HepG2 (cell line): ENCODE measurements at regions not wholly inside any gene's neighbourhood (a gene's known extent, or its start where the extent isn't known, plus 50 kb on each side); places are given as distances from the start of the nearest gene placed in this dataset.

Experiments
- BCL6 ChIP-seq: IDR thresholded peaks from 2 replicates; pipeline ENCODE4 v1.6.1; 2016; ENCODE audit warnings: missing genetic modification reagents, missing compliant biosample characterization
- BRCA1 ChIP-seq: sonication (generic); formaldehyde crosslinking; IDR thresholded peaks from 2 replicates; pipeline ENCODE4 v1.4.0; 2020; ENCODE audit warnings: missing genetic modification reagents
- HMG20A ChIP-seq: IDR thresholded peaks from 2 replicates; pipeline ENCODE4 v1.6.1; 2016; ENCODE audit warnings: borderline replicate concordance
- HOXA3 ChIP-seq: sonication (generic); formaldehyde crosslinking; IDR thresholded peaks from 2 replicates; pipeline ENCODE4 v1.5.0; 2020; ENCODE audit warnings: missing genetic modification reagents
- IRF9 ChIP-seq: sonication (generic); formaldehyde crosslinking; IDR thresholded peaks from 2 replicates; pipeline ENCODE4 v1.8.0; 2022; ENCODE audit warnings: missing genetic modification reagents, mild to moderate bottlenecking, borderline replicate concordance
- JUND ChIP-seq: sonication (generic); formaldehyde crosslinking; IDR thresholded peaks from 2 replicates; pipeline ENCODE4 v1.8.0; 2022; ENCODE audit warnings: mild to moderate bottlenecking, missing genetic modification reagents
- PATZ1 ChIP-seq: sonication (generic); formaldehyde crosslinking; IDR thresholded peaks from 2 replicates; pipeline ENCODE4 v1.4.0; 2020; ENCODE audit warnings: missing genetic modification reagents
- RARA ChIP-seq: IDR thresholded peaks from 2 replicates; pipeline ENCODE4 v1.6.1; 2016; ENCODE audit warnings: missing genetic modification reagents, missing compliant biosample characterization
- RCOR2 ChIP-seq: IDR thresholded peaks from 2 replicates; pipeline ENCODE4 v1.6.1; 2016; ENCODE audit warnings: missing biosample characterization, missing genetic modification reagents
- RXRA ChIP-seq: sonication (generic); formaldehyde crosslinking; IDR thresholded peaks from 2 replicates; pipeline ENCODE4 v1.5.1; 2020; ENCODE audit warnings: missing genetic modification reagents
- RXRB ChIP-seq: IDR thresholded peaks from 2 replicates; pipeline ENCODE4 v1.6.1; 2016; ENCODE audit warnings: borderline replicate concordance, missing genetic modification reagents, missing compliant biosample characterization
- SNAI1 ChIP-seq: sonication (generic); formaldehyde crosslinking; IDR thresholded peaks from 2 replicates; pipeline ENCODE4 v1.5.0; 2020; ENCODE audit warnings: mild to moderate bottlenecking, missing genetic modification reagents, borderline replicate concordance
- SOX6 ChIP-seq, 2 experiments: fragments of 450-650 bp in 1 of 2; sonication (generic) in 1 of 2; formaldehyde crosslinking in 1 of 2; IDR thresholded peaks; 2 replicates each; pipeline versions ENCODE4 v1.4.0 to v1.6.1; 2017 to 2020; ENCODE audit warnings: antibody characterized with exemption in 1 of 2, mild to moderate bottlenecking in 1 of 2, missing genetic modification reagents in 1 of 2
- SP5 ChIP-seq: IDR thresholded peaks from 2 replicates; pipeline ENCODE4 v1.6.1; 2016; ENCODE audit warnings: low read depth, borderline replicate concordance
- TEF ChIP-seq: sonication (generic); formaldehyde crosslinking; IDR thresholded peaks from 2 replicates; pipeline ENCODE4 v1.5.0; 2020; ENCODE audit warnings: missing genetic modification reagents
- TOE1 ChIP-seq: sonication (generic); formaldehyde crosslinking; IDR thresholded peaks from 2 replicates; pipeline ENCODE4 v1.4.0; 2020; ENCODE audit warnings: mild to moderate bottlenecking, missing genetic modification reagents
- USF2 ChIP-seq, 2 experiments: sonication (generic) in 1 of 2; formaldehyde crosslinking in 1 of 2; IDR thresholded peaks; 2 replicates each; pipeline versions ENCODE4 v1.5.1 to v1.6.1; 2011 to 2020; ENCODE audit warnings: borderline replicate concordance in 1 of 2, low read depth in 1 of 2, low read length in 1 of 2, mild to moderate bottlenecking in 1 of 2, missing genetic modification reagents in 1 of 2, moderate library complexity in 1 of 2
- ZBTB38 ChIP-seq: sonication (generic); formaldehyde crosslinking; IDR thresholded peaks from 2 replicates; pipeline ENCODE4 v1.5.1; 2020; ENCODE audit warnings: mild to moderate bottlenecking, missing genetic modification reagents
- ZFX ChIP-seq: sonication (generic); formaldehyde crosslinking; IDR thresholded peaks from 2 replicates; pipeline ENCODE4 v1.4.0; 2020; ENCODE audit warnings: mild to moderate bottlenecking, low read depth, missing genetic modification reagents, moderate library complexity
- ZFY ChIP-seq: sonication (generic); formaldehyde crosslinking; IDR thresholded peaks from 2 replicates; pipeline ENCODE4 v1.4.0; 2020; ENCODE audit warnings: missing genetic modification reagents
- ZNF121 ChIP-seq: sonication (generic); formaldehyde crosslinking; IDR thresholded peaks from 2 replicates; pipeline ENCODE4 v1.5.0; 2020; ENCODE audit warnings: mild to moderate bottlenecking, missing genetic modification reagents
- ZNF232 ChIP-seq: sonication (generic); formaldehyde crosslinking; IDR thresholded peaks from 2 replicates; pipeline ENCODE4 v1.4.0; 2020; ENCODE audit warnings: missing genetic modification reagents, borderline replicate concordance
- ZNF317 ChIP-seq: sonication (generic); formaldehyde crosslinking; IDR thresholded peaks from 2 replicates; pipeline ENCODE4 v1.5.0; 2020; ENCODE audit warnings: mild to moderate bottlenecking, missing genetic modification reagents
- ZNF747 ChIP-seq: sonication (generic); formaldehyde crosslinking; IDR thresholded peaks from 2 replicates; pipeline ENCODE4 v1.8.1; 2023; ENCODE audit warnings: missing genetic modification reagents, mild to moderate bottlenecking, borderline replicate concordance

GRCh38 chr2:242034996-242035814, 165.7 kb downstream of the RTP5 start (continued):
- TF ChIP-seq PATZ1 (CRISPR knock-in tag) (0 out of 2 replicates have a peak, but pooled peaks have one; percentile 20), ZBTB38 (CRISPR knock-in tag) (peak; percentile 71; the same call in 1 of the 2 replicates), USF2 (IDR thresholded peaks at IDR 0.05; ENCODE audit: low read depth, low read length) (no peak), USF2 (CRISPR knock-in tag; IDR thresholded peaks at IDR 0.05; ENCODE audit: borderline replicate concordance) (no peak), ZNF232 (peak; percentile 64; the same call in 1 of the 2 replicates), ZNF747 (CRISPR knock-in tag) (no peak), BRCA1 (CRISPR knock-in tag) (peak; percentile 26; the same call in 1 of the 2 replicates), RXRA (CRISPR knock-in tag) (peak; percentile 53), HOXA3 (CRISPR knock-in tag) (0 out of 2 replicates have a peak, but pooled peaks have one; percentile 28), SNAI1 (CRISPR knock-in tag) (0 out of 2 replicates have a peak, but pooled peaks have one; percentile 57), BCL6 (CRISPR knock-in tag) (peak; percentile 41; the same call in 1 of the 2 replicates), SOX6 (IDR thresholded peaks at IDR 0.05) (no peak), SOX6 (CRISPR knock-in tag; IDR thresholded peaks at IDR 0.05) (peak; percentile 43), ZFY (peak; percentile 61; the same call in 1 of the 2 replicates), TEF (CRISPR knock-in tag) (no peak), HMG20A (CRISPR knock-in tag) (no peak; the same call in 1 of the 2 replicates), RCOR2 (no peak), RXRB (CRISPR knock-in tag) (peak; percentile 38; the same call in 1 of the 2 replicates), JUND (CRISPR knock-in tag) (no peak), ZFX (peak; percentile 57), TOE1 (CRISPR knock-in tag) (no peak), ZNF121 (CRISPR knock-in tag) (peak; percentile 52; the same call in 1 of the 2 replicates), SP5 (CRISPR knock-in tag) (no peak), RARA (CRISPR knock-in tag) (peak; percentile 48), IRF9 (CRISPR knock-in tag) (0 out of 2 replicates have a peak, but pooled peaks have one; percentile 9), ZNF317 (CRISPR knock-in tag) (0 out of 2 replicates have a peak, but pooled peaks have one; percentile 30)
